GM13977 (cell line): ENCODE measurements at regions not wholly inside any gene's neighbourhood (a gene's known extent, or its start where the extent isn't known, plus 50 kb on each side); places are given as distances from the start of the nearest gene placed in this dataset.

Experiments
- DNase-seq: peaks from one replicate; pipeline ENCODE4 v3.0.0; 2012; ENCODE audit warnings: low spot score
- in situ Hi-C: fragments of 300-500 bp; cut with MboI; formaldehyde crosslinking; loops from one replicate; pipeline ENCODE4 v1.12.0; 2022; ENCODE audit warnings: low sequenced_read_pairs, low pct_unique_long_range_greater_than_20kb, mixed read lengths, inconsistent platforms; ENCODE audit not compliant: unreplicated experiment
- TF ChIP-seq, protein P1 (sequence below): IDR thresholded peaks from 2 replicates; pipeline ENCODE4 v1.5.1; 2012; ENCODE audit warnings: mild to moderate bottlenecking, control low read depth; ENCODE audit not compliant: insufficient read depth; ENCODE audit errors: extremely low read depth, missing control alignments

DNA sequence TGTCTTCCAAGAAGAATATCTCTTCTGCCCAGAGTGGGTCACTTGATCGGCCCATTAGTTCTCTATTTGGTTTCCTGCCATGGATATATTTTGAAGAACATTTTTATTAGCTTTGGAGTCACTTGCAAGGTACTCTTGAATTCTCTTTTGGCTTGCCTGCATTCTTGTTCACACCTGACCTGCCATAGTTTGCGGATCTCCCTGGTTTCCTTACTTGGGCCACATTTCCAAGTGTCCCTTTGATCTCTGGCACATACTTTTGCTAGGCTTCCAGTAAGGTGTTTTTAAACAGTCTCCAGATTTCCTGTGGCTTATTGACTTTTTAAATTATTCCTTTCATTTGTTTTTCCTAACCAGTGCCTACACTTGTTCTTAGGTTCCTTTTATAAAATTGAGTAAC lies 488.5 kb upstream of the MDFIC2 start:
- in situ Hi-C loops: no loop called here
- DNase-seq: no peak
- TF ChIP-seq, protein P1, sequence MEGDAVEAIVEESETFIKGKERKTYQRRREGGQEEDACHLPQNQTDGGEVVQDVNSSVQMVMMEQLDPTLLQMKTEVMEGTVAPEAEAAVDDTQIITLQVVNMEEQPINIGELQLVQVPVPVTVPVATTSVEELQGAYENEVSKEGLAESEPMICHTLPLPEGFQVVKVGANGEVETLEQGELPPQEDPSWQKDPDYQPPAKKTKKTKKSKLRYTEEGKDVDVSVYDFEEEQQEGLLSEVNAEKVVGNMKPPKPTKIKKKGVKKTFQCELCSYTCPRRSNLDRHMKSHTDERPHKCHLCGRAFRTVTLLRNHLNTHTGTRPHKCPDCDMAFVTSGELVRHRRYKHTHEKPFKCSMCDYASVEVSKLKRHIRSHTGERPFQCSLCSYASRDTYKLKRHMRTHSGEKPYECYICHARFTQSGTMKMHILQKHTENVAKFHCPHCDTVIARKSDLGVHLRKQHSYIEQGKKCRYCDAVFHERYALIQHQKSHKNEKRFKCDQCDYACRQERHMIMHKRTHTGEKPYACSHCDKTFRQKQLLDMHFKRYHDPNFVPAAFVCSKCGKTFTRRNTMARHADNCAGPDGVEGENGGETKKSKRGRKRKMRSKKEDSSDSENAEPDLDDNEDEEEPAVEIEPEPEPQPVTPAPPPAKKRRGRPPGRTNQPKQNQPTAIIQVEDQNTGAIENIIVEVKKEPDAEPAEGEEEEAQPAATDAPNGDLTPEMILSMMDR: no peak

DNA sequence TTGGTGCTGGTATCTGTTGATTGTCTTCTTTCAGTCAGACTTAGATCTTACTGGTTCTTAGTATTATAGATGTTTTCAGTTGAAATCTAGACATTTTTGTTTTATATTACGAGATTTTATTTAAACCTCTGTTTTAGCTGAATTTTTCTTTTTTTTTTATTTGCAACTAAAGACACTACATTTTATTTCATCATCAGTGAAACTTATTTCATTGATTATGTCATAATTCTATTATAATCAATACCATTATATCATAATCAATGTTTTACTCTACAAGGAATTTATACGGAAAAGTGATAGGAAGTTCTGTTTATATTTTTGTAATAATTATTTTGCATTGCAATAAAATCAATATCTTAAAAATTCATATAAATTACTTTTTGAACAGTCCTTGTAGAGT lies 477.4 kb upstream of the MDFIC2 start:
- no peak for DNase-seq
- TF ChIP-seq, protein P1: no peak
- in situ Hi-C loops: no loop called here

DNA sequence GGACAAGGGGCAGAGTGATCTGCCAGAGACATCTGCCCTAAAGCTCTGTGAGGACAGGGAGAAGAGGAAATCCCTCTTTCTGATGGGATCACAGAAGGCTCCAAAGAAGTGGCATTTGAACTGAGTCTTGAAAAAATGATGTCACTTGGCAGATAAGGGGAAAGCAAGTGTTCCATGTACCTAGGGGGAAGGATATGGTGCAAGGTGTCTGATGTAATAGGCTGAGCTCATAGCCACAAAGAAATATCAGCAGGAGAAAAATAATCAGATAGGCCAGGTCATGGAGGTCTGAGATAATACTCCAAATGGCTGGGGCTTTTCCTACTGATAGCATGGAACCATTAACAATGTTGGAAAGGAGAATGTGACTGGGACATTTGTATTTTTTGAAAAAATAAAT lies 468.4 kb upstream of the MDFIC2 start:
- in situ Hi-C loops: no loop called here
- no peak for DNase-seq
- TF ChIP-seq, protein P1: no peak

DNA sequence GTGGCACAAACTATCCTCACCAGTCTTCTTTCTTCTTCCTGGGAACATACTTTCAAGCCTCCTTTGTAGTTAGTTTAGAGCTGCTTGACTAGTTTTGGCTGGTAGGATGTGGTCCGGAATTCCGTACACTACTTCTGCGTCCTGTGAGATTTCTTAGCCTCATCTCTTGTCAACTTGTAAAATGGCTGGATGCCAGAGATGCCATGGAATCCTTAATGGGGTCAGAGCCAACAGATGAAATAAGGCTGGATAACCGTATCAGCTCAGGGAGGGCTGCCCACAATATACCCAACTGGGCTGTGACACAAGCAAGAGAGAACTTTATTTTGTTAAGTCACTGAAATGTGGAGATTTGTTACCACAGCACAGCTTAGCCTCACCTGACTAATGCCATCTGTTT lies 466.9 kb upstream of the MDFIC2 start:
- DNase-seq: no peak
- in situ Hi-C loops: no loop called here
- TF ChIP-seq, protein P1: no peak

DNA sequence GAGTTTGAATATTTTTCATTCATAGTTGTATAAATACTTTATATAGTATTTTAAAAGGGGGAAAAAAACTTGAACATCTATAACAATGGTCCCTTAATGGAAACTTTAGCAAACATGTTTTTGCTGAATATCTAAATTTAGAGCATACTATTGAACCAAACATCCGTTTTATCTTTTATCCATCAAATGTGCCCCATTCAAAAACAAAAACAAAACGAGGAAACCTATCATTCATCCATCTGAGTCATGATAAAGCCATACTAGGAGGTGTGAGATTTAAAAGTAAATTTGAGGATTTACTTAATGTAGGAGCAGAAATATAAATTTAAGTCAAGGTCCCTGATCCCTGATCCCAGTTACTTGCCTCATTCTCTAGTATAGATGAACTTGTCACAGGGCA lies 463.6 kb upstream of the MDFIC2 start:
- in situ Hi-C loops: no loop called here
- TF ChIP-seq, protein P1: no peak
- DNase-seq: no peak

DNA sequence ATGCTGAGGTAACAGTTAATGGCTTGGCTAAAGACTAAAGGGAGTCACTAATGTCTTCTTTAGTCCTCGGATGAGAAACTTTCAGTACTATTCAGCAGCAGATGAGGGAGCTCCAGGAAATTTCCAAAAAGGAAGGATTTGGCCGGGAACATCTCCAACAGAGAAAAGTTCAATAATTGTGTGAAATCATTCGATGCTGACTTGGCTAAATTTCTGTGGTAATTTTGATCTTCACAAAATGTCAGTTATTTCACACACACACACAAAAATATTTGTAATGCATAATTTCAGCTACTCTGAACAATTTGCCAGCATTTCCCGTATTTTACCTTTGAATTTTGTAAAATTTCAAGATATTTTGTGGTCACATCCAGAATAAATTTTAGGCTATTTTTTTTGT lies 462.8 kb upstream of the MDFIC2 start:
- TF ChIP-seq, protein P1: no peak
- DNase-seq: no peak
- in situ Hi-C loops: no loop called here

DNA sequence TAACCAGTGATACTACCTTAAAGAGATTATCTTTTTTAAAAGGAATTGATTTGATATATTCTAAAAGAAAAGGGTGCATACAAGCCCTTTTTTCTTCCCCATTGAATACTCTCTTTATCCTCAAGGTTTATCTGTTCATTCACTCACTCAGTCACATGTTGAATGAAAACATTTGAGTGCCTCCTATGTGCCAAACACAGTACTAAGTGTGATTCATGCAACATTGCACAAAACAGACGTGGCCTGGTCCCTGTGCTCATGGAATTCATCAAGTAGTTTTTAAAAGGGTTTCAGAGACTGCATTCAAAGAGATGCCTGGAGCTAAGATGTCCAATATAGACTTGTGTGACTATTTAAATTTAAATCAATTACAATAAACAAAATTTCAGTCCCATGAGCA lies 462.2 kb upstream of the MDFIC2 start:
- DNase-seq: no peak
- in situ Hi-C loops: no loop called here
- TF ChIP-seq, protein P1: no peak
